ENCODE measurements at regions not wholly inside any gene's neighbourhood (a gene's known extent, or its start where the extent isn't known, plus 50 kb on each side); places are given as distances from the start of the nearest gene placed in this dataset.
"Not testable (repeated sequence)": the region's sequence is repeated elsewhere in the genome, so short reads cannot be mapped to it uniquely, and the experiment has no call there.

GRCh38 chr17:59500086-59500655, 65.2 kb upstream of the DHX40 start:
- H3K4me1 Mint-ChIP-seq; DNase-seq; CTCF ChIA-PET; H3K36me3 ChIP-seq (ENCODE audit: insufficient read depth, low read length); H3K27me3 ChIP-seq (ENCODE audit: insufficient read depth, low read length, poor library complexity, severe bottlenecking); H3K27ac ChIP-seq (ENCODE audit: low read depth, low read length); H3K27ac Mint-ChIP-seq; H3K36me3 Mint-ChIP-seq; H3K27me3 Mint-ChIP-seq; H3K9me3 Mint-ChIP-seq; POLR2A ChIA-PET; H3K4me1 ChIP-seq (ENCODE audit: insufficient read depth, low read length); H3K4me3 Mint-ChIP-seq; H3K4me3 ChIP-seq (ENCODE audit: low read length); H3K9me3 ChIP-seq (ENCODE audit: low read length): not testable (repeated sequence)

- no peak overlapping the region for H3K4me3 Mint-ChIP-seq
- DNase-seq = no peak
- H3K4me1 Mint-ChIP-seq = no peaks in the 10 kb centered on the region
- peaks cover 3 to 9% of the 10 kb centered on the region in 2 donors for H3K27me3 Mint-ChIP-seq
- ChIA-PET CTCF (interaction anchor here (1.3 kb wide), 1 partner anchor 38 kb away, joined by 3 read pairs; no protein-coding TSS in a partner anchor), POLR2A (no interaction called here)
- no peaks in the 10 kb centered on the region for H3K4me1 ChIP-seq (ENCODE audit: insufficient read depth, low read length)
- H3K27ac Mint-ChIP-seq = no peak overlapping the region
- peaks cover 4% of the 10 kb centered on the region for H3K27me3 ChIP-seq (ENCODE audit: insufficient read depth, low read length, poor library complexity, severe bottlenecking)
- H3K27ac ChIP-seq (ENCODE audit: low read depth, low read length) = no peak overlapping the region
- H3K36me3 ChIP-seq (ENCODE audit: insufficient read depth, low read length) = no peaks in the 10 kb centered on the region
- H3K4me3 ChIP-seq (ENCODE audit: low read length) = no peak overlapping the region
- H3K36me3 Mint-ChIP-seq = no peaks in the 10 kb centered on the region
- no peaks in the 10 kb centered on the region for H3K9me3 ChIP-seq (ENCODE audit: low read length)
- no peaks in the 10 kb centered on the region for H3K9me3 Mint-ChIP-seq
Measured at GRCh38 chr17:59501690-59502089, 63.7 kb upstream of the DHX40 start.

GRCh38 chr17:59502800-59503199, 62.6 kb upstream of the DHX40 start:
- POLR2A ChIA-PET = no interaction called here
- CTCF ChIA-PET = no interaction called here
- Histone ChIP-seq H3K9me3 (ENCODE audit: low read length) (no peaks in the 10 kb centered on the region), H3K4me1 (ENCODE audit: insufficient read depth, low read length) (no peaks in the 10 kb centered on the region), H3K27ac (ENCODE audit: low read depth, low read length) (no peak overlapping the region), H3K36me3 (ENCODE audit: insufficient read depth, low read length) (no peaks in the 10 kb centered on the region), H3K27me3 (ENCODE audit: insufficient read depth, low read length, poor library complexity, severe bottlenecking) (peaks cover 4% of the 10 kb centered on the region), H3K4me3 (ENCODE audit: low read length) (no peak overlapping the region)
- H3K36me3 Mint-ChIP-seq = no peaks in the 10 kb centered on the region
- DNase-seq = no peak
- no peak overlapping the region for H3K27ac Mint-ChIP-seq
- no peak overlapping the region for H3K4me3 Mint-ChIP-seq
- H3K4me1 Mint-ChIP-seq = no peaks in the 10 kb centered on the region
- no peaks in the 10 kb centered on the region for H3K9me3 Mint-ChIP-seq
- H3K27me3 Mint-ChIP-seq = peaks cover 3 to 5% of the 10 kb centered on the region in 2 donors

GRCh38 chr17:59503500-59503899, 61.9 kb upstream of the DHX40 start:
- DNase-seq = no peak
- H3K4me3 ChIP-seq (ENCODE audit: low read length) = no peak overlapping the region
- Mint-ChIP-seq H3K36me3 (no peaks in the 10 kb centered on the region), H3K27ac (no peak overlapping the region), H3K27me3 (peaks cover 3% of the 10 kb centered on the region in 2 donors), H3K4me1 (no peaks in the 10 kb centered on the region), H3K4me3 (no peak overlapping the region), H3K9me3 (no peaks in the 10 kb centered on the region)
- no peaks in the 10 kb centered on the region for H3K4me1 ChIP-seq (ENCODE audit: insufficient read depth, low read length)
- H3K36me3 ChIP-seq (ENCODE audit: insufficient read depth, low read length) = no peaks in the 10 kb centered on the region
- H3K27me3 ChIP-seq (ENCODE audit: insufficient read depth, low read length, poor library complexity, severe bottlenecking) = peaks cover 4% of the 10 kb centered on the region
- no peaks in the 10 kb centered on the region for H3K9me3 ChIP-seq (ENCODE audit: low read length)
- ChIA-PET CTCF (no interaction called here), POLR2A (no interaction called here)
- H3K27ac ChIP-seq (ENCODE audit: low read depth, low read length) = no peak overlapping the region

- Mint-ChIP-seq H3K36me3 (no peaks in the 10 kb centered on the region), H3K27ac (no peak overlapping the region)
- CTCF ChIA-PET = no interaction called here
Measured at GRCh38 chr17:59504821-59505220, 60.6 kb upstream of the DHX40 start.

GRCh38 chr17:59505610-59506276, 59.7 kb upstream of the DHX40 start:
- H3K4me1 Mint-ChIP-seq = no peaks in the 10 kb centered on the region
- no peaks in the 10 kb centered on the region for H3K9me3 Mint-ChIP-seq
- peaks cover 3 to 5% of the 10 kb centered on the region in 2 donors for H3K27me3 Mint-ChIP-seq
- H3K27me3 ChIP-seq (ENCODE audit: insufficient read depth, low read length, poor library complexity, severe bottlenecking) = no peaks in the 10 kb centered on the region
- POLR2A ChIA-PET = no interaction called here
- no peaks in the 10 kb centered on the region for H3K36me3 Mint-ChIP-seq
- no peaks in the 10 kb centered on the region for H3K9me3 ChIP-seq (ENCODE audit: low read length)
- H3K36me3 ChIP-seq (ENCODE audit: insufficient read depth, low read length) = no peaks in the 10 kb centered on the region
- H3K4me3 ChIP-seq (ENCODE audit: low read length) = no peak overlapping the region
- H3K4me3 Mint-ChIP-seq = no peak overlapping the region
- no peaks in the 10 kb centered on the region for H3K4me1 ChIP-seq (ENCODE audit: insufficient read depth, low read length)
- H3K27ac ChIP-seq (ENCODE audit: low read depth, low read length) = no peak overlapping the region
- CTCF ChIA-PET = no interaction called here
- no peak for DNase-seq
- H3K27ac Mint-ChIP-seq = no peak overlapping the region

More at GRCh38 chr17:59504821-59505220, 60.6 kb upstream of the DHX40 start:
- H3K9me3 Mint-ChIP-seq = no peaks in the 10 kb centered on the region
- peaks cover 3 to 5% of the 10 kb centered on the region in 2 donors for H3K27me3 Mint-ChIP-seq
- Histone ChIP-seq H3K27ac (ENCODE audit: low read depth, low read length) (no peak overlapping the region), H3K36me3 (ENCODE audit: insufficient read depth, low read length) (no peaks in the 10 kb centered on the region), H3K9me3 (ENCODE audit: low read length) (no peaks in the 10 kb centered on the region), H3K4me1 (ENCODE audit: insufficient read depth, low read length) (no peaks in the 10 kb centered on the region), H3K4me3 (ENCODE audit: low read length) (no peak overlapping the region), H3K27me3 (ENCODE audit: insufficient read depth, low read length, poor library complexity, severe bottlenecking) (no peaks in the 10 kb centered on the region)
- POLR2A ChIA-PET = no interaction called here
- no peak for DNase-seq
- H3K4me1 Mint-ChIP-seq = no peaks in the 10 kb centered on the region
- no peak overlapping the region for H3K4me3 Mint-ChIP-seq

GRCh38 chr17:59506894-59507726, 58.3 kb upstream of the DHX40 start:
- no peaks in the 10 kb centered on the region for H3K36me3 ChIP-seq (ENCODE audit: insufficient read depth, low read length)
- Mint-ChIP-seq H3K4me3 (no peak overlapping the region), H3K9me3 (no peaks in the 10 kb centered on the region), H3K4me1 (no peaks in the 10 kb centered on the region), H3K27ac (no peak overlapping the region), H3K36me3 (no peaks in the 10 kb centered on the region), H3K27me3 (peaks cover 3 to 5% of the 10 kb centered on the region in 2 donors)
- no peaks in the 10 kb centered on the region for H3K9me3 ChIP-seq (ENCODE audit: low read length)
- H3K4me3 ChIP-seq (ENCODE audit: low read length) = no peak overlapping the region
- no peak for DNase-seq
- H3K27me3 ChIP-seq (ENCODE audit: insufficient read depth, low read length, poor library complexity, severe bottlenecking) = no peaks in the 10 kb centered on the region
- ChIA-PET POLR2A (no interaction called here), CTCF (interaction anchor here (1.4 kb wide), 1 partner anchor 15 kb away, joined by 8 read pairs; no protein-coding TSS in a partner anchor)
- no peaks in the 10 kb centered on the region for H3K4me1 ChIP-seq (ENCODE audit: insufficient read depth, low read length)
- H3K27ac ChIP-seq (ENCODE audit: low read depth, low read length) = no peak overlapping the region

- H3K4me3 Mint-ChIP-seq = no peak overlapping the region
- H3K27ac Mint-ChIP-seq = no peak overlapping the region
- no peaks in the 10 kb centered on the region for H3K36me3 Mint-ChIP-seq
- Histone ChIP-seq H3K27ac (ENCODE audit: low read depth, low read length) (no peak overlapping the region), H3K36me3 (ENCODE audit: insufficient read depth, low read length) (no peaks in the 10 kb centered on the region), H3K27me3 (ENCODE audit: insufficient read depth, low read length, poor library complexity, severe bottlenecking) (no peaks in the 10 kb centered on the region), H3K4me3 (ENCODE audit: low read length) (no peak overlapping the region), H3K4me1 (ENCODE audit: insufficient read depth, low read length) (no peaks in the 10 kb centered on the region), H3K9me3 (ENCODE audit: low read length) (no peaks in the 10 kb centered on the region)
- ChIA-PET POLR2A (no interaction called here), CTCF (interaction anchor here (1.4 kb wide), 2 partner anchors 8 to 13 kb away, joined by 3 to 8 read pairs; no protein-coding TSS in a partner anchor)
- DNase-seq = no peak
- H3K4me1 Mint-ChIP-seq = no peaks in the 10 kb centered on the region
- H3K9me3 Mint-ChIP-seq = no peaks in the 10 kb centered on the region
- H3K27me3 Mint-ChIP-seq = peaks cover 3 to 5% of the 10 kb centered on the region in 2 donors
Measured at GRCh38 chr17:59508999-59509625, 56.3 kb upstream of the DHX40 start.

Measured in CD8-positive, alpha-beta memory T cell (primary cell).